Thyroid gland (tissue), 4 donors: ENCODE measurements at regions not wholly inside any gene's neighbourhood (a gene's known extent, or its start where the extent isn't known, plus 50 kb on each side); places are given as distances from the start of the nearest gene placed in this dataset.

ENCODE experiments used
- DNase-seq, 2 donors: peaks; one replicate each; pipeline ENCODE4 v3.0.0-alpha.2; 2019
- H3K27ac ChIP-seq, 3 donors: fragments of 200-600 bp; sonication (generic); 1 replicate in 2 of 3; 2 replicates in 1 of 3; pipeline ENCODE4 v1.5.1; 2016 to 2019; ENCODE audit warnings: mild to moderate bottlenecking in 1 of 3, moderate library complexity in 1 of 3
- H3K27me3 ChIP-seq: fragments of 200-600 bp; sonication (generic); one replicate; pipeline ENCODE4 v1.5.1; 2019
- H3K36me3 ChIP-seq, 2 donors: fragments of 200-600 bp; sonication (generic); one replicate each; pipeline ENCODE4 v1.5.1; 2016 to 2019
- H3K4me1 ChIP-seq, 2 donors: fragments of 200-600 bp; sonication (generic); one replicate each; pipeline ENCODE4 v1.5.1; 2017 to 2019
- H3K4me3 ChIP-seq, 3 donors: fragments of 200-600 bp; sonication (generic); replicated peaks in 1 of 3; 1 replicate in 2 of 3; 2 replicates in 1 of 3; pipeline ENCODE4 v1.5.1; 2016; ENCODE audit warnings: mild to moderate bottlenecking in 1 of 3
- H3K9me3 ChIP-seq: fragments of 200-600 bp; sonication (generic); one replicate; pipeline ENCODE4 v1.5.1; 2017
- POLR2A ChIP-seq, 2 donors: fragments of 450-650 bp; IDR thresholded peaks; one replicate each; pipeline ENCODE4 v1.6.1; 2017; ENCODE audit warnings: antibody characterized with exemption in 2 of 2, mild to moderate bottlenecking in 2 of 2, moderate library complexity in 1 of 2
- WGBS, 2 donors: methylation state at CpG; one replicate each; pipeline ENCODE4 v1.1.5; 2017; 5-methylcytosine and 5-hydroxymethylcytosine counted together
- intact Hi-C: fragments of 100-400 bp; cut with DNase I; formaldehyde crosslinking; loops from one replicate; pipeline ENCODE4 v1.15.1; 2023
- TF ChIP-seq, protein P1 (sequence below), 6 experiments: fragments of 200-600 bp in 3 of 6; fragments of 450-650 bp in 3 of 6; sonication (generic) in 3 of 6; IDR thresholded peaks; one replicate each; pipeline ENCODE4 v1.5.1; 2016 to 2019; ENCODE audit warnings: antibody characterized with exemption in 6 of 6, mild to moderate bottlenecking in 2 of 6, inconsistent platforms in 1 of 6, moderate library complexity in 1 of 6

DNA sequence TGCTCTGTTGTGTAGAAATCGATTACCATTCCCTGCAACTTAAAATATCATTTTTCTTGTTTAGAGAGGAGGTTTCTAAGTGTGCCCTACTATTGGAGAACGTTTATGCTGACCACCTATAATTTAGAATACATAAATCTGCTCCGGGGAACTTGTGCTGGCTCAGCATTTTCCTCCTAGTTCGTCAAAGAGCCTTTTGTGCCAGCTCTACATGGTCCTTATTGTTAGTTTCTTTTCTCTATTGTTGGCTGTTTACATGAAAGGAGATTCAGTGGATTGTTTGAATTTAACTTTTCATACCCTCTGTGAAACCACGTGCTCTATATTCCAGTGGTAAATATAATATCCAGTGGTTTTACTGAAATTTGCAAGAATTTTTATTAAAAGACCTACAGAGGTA is 53.4 kb upstream of the ATP8A1 start:
- DNase-seq = no peak
- H3K27ac ChIP-seq = peak overlapping the region; percentile 60 to 69 (median 68)
- intact Hi-C loops = no loop called here
- peaks cover 13 to 31% of the 10 kb centered on the region in 2 donors for H3K4me1 ChIP-seq
- H3K36me3 ChIP-seq = no peaks in the 10 kb centered on the region
- 39 to 44% methylated on average over 5 of the region's 5 CpGs for WGBS, 2 donors
- H3K9me3 ChIP-seq = no peaks in the 10 kb centered on the region
- TF ChIP-seq POLR2A (IDR thresholded peaks at IDR 0.05) = no peak
- TF ChIP-seq, protein P1, sequence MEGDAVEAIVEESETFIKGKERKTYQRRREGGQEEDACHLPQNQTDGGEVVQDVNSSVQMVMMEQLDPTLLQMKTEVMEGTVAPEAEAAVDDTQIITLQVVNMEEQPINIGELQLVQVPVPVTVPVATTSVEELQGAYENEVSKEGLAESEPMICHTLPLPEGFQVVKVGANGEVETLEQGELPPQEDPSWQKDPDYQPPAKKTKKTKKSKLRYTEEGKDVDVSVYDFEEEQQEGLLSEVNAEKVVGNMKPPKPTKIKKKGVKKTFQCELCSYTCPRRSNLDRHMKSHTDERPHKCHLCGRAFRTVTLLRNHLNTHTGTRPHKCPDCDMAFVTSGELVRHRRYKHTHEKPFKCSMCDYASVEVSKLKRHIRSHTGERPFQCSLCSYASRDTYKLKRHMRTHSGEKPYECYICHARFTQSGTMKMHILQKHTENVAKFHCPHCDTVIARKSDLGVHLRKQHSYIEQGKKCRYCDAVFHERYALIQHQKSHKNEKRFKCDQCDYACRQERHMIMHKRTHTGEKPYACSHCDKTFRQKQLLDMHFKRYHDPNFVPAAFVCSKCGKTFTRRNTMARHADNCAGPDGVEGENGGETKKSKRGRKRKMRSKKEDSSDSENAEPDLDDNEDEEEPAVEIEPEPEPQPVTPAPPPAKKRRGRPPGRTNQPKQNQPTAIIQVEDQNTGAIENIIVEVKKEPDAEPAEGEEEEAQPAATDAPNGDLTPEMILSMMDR (IDR thresholded peaks at IDR 0.05) = no peak
- H3K27me3 ChIP-seq = no peaks in the 10 kb centered on the region
- H3K4me3 ChIP-seq = no peak overlapping the region

DNA sequence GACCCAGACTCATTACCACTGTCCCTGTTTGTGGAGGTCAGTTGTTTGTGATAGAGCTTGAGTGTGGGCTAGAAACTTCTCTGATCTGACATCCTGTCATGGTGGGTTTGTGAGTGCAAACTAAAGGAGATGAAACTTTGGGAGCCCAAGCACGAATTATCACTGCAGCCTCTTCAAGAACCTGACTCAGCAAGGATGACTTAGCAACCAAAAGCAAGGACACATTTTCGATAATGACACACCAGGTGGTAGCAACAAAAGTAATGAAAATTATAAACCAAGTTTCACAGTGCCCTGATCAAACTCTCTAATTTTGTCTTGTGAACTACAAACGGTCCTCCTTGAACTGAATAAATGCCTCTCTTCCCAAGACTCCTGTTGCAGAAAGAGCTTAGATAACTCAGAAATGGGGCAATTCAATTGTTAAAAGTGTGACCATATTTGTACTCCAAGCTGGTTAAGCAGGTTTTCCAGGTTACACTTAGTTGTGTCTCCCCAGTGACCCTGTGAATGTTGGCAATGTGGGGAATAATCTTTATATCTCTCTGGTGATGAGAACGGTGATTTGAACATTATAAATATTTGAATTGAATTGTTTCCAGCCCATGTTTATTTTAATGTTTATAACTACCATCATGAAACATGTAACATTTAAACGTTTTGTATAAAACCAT is 52.6 kb upstream of the ATP8A1 start:
- intact Hi-C loops = no loop called here
- H3K9me3 ChIP-seq = no peaks in the 10 kb centered on the region
- WGBS, 2 donors = 34 to 39% methylated on average over 5 of the region's 5 CpGs
- no peaks in the 10 kb centered on the region for H3K27me3 ChIP-seq
- no peak for DNase-seq
- no peaks in the 10 kb centered on the region for H3K36me3 ChIP-seq
- H3K4me3 ChIP-seq = no peak overlapping the region
- H3K4me1 ChIP-seq = peaks cover 13 to 31% of the 10 kb centered on the region in 2 donors
- no peak for TF ChIP-seq POLR2A (IDR thresholded peaks at IDR 0.05)
- TF ChIP-seq, protein P1 (IDR thresholded peaks at IDR 0.05) = no peak
- peak overlapping the region; percentile 60 to 69 (median 68) for H3K27ac ChIP-seq

DNA sequence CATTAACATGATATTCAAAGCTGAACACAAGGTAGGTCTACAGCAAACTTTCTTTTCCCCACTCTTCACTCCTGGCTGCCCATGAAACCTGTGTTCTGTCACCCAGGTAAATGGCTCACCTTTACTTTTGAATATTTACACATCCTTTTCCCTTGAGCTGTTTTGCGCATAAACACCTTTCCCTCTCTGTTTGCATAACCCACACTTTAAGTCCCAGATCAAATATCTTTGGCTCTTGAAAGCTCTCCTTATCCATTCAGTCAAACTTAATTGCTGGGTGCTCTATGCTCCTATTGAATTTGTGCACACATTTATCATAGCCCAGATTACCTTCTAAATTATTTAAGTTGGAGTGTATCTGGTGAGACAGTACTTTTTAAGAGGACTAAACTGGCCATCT is 51.7 kb upstream of the ATP8A1 start:
- H3K27ac ChIP-seq = peak overlapping the region in 1 of 3 donors; percentile 69
- no peak overlapping the region for H3K4me3 ChIP-seq
- no peaks in the 10 kb centered on the region for H3K27me3 ChIP-seq
- no peak for TF ChIP-seq POLR2A (IDR thresholded peaks at IDR 0.05)
- TF ChIP-seq, protein P1 (IDR thresholded peaks at IDR 0.05) = peak in 1 of 6 experiments; percentile 8
- H3K9me3 ChIP-seq = no peaks in the 10 kb centered on the region
- no peak for DNase-seq
- no peaks in the 10 kb centered on the region for H3K36me3 ChIP-seq
- intact Hi-C loops = no loop called here
- 68 to 73% methylated on average over 1 of the region's 1 CpG for WGBS, 2 donors
- H3K4me1 ChIP-seq = peaks cover 16 to 34% of the 10 kb centered on the region in 2 donors
